Anterior cingulate cortex (tissue), 58 donors: ENCODE measurements at regions not wholly inside any gene's neighbourhood (a gene's known extent, or its start where the extent isn't known, plus 50 kb on each side); places are given as distances from the start of the nearest gene placed in this dataset.

ENCODE experiments used
- DNase-seq, 58 donors: peaks; one replicate each; lab custom pipeline; 2025; lab: John Stamatoyannopoulos, UW

DNA sequence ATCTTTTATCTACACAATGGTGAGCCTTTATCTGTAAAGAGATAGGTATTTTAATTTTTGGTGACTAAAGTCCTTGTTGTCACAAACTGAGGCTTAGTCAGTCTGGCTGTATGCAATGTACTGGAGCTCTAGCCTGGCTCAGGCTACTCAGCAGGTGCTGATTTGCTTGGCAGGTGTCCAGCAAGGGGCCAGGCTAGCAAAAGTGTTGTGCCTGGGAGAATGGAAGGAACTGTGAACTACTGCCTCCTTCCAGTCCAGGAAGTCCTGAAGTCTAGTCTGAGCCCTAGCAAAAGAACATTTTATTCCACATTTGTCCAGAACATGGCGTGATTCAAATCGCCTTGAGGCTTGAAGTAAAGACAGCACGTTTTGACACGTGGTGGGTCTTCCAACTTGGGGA is 260.5 kb downstream of the CCDC85A start:
- DNase-seq = no peak

DNA sequence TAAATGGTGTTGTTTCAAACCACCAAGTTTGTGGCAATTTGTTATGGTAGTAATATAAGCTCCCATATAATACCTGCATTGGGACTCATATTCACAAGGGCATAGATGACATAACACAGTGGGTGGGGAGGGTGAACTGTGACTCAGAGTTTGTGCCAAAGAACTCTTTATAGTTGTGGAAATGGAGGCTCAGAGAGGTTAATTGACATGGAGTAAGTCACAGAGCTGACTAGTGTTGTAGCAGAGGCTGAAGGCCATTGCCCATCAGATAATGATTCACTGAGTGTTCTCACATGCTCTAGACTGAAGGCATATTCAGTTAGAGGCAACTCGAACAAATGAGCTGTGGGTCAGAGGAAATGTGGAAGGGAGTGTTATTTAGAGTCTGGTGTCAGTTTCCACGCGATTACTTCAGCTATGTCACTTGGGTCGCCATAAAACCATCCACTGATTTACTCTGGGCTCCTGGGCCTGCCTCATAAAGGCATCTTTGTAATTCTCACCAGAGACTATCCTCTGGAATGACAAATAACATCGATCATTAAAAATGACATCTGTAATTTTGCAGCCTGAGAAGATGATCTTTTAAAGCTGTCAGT is 264.7 kb downstream of the CCDC85A start:
- peak in 1 of 58 donors; percentile 0 for DNase-seq

DNA sequence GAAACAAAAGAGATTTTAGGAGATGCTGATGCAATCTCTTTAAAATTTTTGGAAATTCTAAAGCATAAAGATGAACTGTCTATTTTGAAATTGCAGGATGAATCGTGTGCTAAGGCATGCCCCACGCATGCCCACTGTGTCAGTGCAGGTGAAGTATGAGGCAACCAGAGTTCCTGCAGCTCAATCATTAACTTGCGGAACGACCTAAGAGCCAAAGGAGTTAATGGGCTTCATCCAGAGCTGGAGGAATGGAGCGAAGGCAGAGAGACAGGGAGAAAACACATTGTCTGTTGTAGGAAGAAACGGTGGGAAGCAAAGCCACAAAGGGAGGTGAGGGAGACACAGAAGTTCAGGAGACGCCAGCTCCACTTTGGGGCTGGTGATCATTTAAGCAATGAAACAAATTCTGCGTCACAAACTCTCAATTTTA is 265.2 kb downstream of the CCDC85A start:
- peak in 1 of 58 donors; percentile 26 for DNase-seq

DNA sequence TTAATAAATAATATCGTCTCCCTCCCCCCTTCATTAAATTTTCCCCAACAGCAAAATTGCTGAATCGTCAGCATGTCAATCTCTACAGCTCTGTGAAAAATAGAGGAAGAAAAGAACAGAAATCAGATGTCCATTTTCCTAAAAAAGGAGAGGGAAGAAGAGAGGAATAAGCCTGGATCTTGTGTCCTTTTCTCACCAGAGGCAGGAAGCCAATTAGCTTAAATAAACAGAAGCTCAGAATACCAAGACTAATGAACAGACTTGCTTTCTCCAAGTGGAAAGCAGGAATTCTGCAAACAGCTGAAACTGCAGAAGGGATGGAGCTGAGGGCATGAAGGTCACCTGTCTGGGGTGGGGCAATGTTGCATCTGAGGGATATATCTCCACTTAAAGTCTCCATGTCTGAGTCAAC is 265.7 kb downstream of the CCDC85A start:
- DNase-seq = no peak

DNA sequence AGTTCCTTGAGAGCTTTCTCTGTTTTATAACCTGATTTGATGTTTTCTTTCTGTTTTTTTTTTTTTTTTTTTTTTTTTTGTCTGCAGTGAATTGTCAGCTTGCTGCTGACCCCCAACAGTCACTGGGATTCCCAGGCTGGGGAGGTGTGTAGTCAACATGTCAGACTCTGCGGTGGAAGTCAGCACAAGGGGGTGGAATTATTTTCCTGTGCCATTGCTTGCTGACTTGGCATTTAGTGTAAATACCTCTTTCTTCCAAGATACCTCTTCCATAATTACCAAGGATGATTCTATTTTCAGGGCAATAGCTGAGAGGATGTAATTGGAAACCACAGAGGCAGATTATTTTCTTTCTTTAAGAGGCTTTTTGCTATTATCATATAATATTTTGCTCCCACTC is 266.3 kb downstream of the CCDC85A start:
- DNase-seq = no peak

DNA sequence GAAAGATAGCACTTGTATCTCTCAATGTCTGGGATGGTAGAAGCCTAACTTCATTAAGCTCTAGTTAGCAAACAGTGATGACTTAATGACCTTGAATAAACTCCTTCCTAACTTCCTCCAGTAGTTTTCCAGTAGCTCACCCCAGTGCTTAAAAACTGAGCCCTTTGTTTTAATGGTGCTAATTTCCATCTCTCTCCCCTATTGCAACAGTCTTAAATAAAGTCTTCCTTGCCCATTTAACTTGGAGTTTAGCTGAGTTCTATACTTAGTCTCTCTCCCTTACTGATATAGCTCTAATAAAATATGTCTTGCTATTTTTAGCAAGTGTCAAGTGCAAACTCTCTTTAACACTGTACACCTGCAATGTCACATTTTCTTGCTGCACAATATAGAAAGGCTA is 267.0 kb downstream of the CCDC85A start:
- DNase-seq = no peak

DNA sequence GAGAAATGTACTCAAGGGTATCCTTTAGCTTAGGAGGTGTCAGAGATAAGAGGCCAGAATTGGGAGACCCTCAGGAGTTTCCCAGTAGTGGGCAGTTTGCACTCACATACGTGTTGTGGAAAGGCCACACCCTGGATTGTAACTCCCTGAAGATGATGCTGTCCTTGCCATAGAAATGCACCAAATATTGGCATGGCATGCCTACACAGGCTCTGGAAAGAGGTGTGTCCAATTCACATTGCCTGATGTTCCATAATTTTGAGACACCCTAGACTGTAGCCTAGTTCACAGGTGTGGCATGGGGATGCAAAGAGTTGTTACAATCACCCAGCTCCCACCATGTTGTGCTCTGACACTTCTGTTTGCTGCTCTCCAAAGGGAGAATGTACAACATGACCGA is 271.9 kb downstream of the CCDC85A start:
- no peak for DNase-seq

DNA sequence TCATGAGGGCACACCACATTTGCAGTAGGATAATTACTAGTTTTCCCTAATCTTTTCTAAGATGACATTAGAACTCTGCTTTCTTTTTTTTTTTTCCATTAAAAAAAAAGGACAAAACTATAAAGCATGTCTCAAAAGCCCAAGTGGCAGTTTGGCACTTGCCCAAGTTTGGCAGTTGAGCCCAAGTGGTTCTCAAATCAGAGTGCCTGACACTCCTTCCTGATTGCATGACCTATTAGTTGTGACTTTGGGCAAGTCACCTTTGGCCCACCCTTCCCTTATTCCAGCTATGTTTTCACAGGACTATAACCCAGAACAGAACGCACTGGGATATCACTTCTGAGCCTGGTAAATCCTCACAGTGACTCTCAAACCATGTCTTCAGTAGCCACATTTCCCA is 273.0 kb downstream of the CCDC85A start:
- DNase-seq = no peak

DNA sequence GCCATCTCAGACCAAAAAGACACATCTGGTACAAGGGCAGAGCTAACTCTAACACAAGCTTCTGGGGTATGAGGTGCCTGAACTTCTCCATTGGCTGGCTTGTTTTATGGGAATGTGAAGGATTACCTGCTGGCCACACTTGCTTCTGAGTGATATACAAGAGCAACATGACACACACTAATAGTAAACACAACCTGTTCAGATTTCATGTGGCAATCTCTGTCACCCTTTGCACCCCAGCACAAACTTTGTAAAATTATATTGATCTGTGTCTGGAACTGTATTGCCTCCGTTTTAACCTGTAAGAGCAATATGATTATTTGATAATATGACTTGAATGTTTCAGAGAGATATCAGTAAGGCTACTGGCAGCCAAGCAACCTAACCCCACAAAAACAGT is 276.7 kb downstream of the CCDC85A start:
- DNase-seq = no peak

DNA sequence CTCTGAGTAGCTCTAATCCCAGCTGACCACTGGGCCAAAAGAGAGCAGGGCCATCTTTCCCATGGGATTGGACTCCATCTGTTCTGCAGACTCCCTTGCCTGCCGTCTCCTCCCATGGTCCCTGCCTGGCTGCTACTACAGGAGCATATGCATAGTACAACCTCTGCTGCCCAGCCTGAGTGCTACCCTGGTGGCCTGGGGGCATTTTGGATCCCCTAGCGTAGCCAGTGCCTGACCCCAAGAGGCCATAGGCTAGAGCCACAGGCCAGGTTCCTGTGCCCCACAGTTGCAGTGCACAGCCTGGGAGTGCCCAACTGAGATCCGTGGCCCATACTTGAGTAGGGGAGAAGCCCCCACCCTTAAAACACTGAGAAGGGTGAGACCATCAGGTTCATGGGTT is 280.3 kb downstream of the CCDC85A start:
- DNase-seq = no peak

DNA sequence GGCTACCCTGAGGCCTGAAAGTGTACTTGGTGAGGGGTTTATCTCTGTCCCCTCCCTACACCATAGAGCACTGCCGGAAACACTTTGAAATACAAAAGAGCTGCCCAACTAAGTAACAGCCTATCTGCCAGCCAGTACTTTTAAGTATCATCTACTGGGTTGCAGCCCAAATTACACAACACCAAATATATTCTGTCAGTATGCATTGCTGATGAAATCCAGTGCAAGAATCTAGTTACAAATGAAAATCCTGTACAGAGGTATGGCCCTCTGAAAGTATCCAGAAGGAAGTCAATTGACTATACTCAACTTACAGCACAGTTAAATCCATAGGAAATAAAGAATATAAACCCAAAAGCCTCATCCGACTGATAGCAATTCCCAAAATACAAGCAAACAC is 280.8 kb downstream of the CCDC85A start:
- DNase-seq = no peak

DNA sequence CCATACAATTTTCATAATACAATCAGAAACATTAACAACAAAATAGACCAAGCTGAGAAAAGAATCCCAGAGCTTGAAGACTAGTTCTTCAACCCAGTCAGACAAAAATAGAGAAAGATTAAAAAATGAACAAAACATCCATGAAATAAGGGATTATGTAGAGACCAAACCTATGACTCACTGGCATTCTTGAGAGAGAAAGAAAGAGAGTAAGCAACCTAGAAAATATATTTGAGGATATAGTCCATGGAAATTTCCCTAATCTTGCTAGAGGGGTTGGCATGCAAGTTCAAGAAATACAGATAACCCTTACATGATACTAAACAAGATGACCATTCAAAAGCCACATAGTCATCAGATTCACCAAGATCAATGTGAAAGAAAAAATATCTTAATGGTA is 281.7 kb downstream of the CCDC85A start:
- no peak for DNase-seq

DNA sequence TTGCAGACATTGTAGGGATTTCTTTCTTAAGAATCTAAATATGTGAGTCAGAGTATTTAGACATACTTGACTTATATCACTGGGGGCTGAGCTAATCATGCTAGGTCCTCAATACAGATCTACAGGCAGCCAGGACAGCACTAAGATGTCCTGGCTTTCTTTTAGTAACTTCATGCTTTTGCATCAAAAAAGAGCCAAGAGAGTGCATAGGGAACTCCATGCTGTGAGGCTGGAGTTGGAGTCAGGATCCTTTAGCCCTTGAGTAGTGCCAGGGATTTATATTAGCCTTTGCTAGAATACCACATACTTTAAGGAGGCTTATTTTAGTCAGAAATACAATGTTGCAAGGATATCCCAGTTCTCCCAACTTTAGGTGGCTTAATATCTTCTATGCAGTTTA is 289.7 kb downstream of the CCDC85A start:
- DNase-seq = no peak

DNA sequence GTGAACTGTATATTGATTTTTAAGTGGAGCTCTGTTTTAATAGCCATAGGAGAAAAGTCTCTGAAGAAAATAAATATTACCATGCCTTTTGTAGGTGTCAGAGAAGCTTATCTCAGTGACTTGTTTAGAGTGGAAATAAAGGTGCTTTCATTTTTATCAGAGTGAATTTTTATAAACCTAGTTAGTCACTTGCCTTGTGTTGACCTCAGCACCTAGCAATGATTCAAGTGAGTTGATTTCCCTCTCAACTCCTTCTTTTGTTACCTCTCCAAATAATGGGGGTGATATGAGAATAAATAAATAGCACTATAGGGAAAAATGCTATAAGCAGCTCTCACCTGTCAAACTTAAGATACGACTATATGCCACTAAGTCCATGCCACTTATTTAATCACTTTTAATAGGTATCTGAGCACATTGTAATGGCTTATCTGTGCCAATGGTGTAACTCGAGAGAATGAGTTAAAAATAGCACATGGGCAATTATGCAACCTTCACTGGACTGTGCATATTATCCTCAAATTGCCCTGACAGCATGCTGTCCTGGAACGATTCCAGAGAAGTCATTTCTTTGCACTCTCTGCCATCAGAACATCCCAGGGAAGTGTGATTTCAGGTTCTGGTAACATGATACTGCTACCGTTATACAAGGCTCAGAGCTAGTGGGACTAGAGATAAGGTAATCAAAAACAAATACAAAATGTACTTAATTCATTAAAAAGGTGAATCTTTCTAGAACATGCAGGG is 290.8 kb downstream of the CCDC85A start:
- no peak for DNase-seq

DNA sequence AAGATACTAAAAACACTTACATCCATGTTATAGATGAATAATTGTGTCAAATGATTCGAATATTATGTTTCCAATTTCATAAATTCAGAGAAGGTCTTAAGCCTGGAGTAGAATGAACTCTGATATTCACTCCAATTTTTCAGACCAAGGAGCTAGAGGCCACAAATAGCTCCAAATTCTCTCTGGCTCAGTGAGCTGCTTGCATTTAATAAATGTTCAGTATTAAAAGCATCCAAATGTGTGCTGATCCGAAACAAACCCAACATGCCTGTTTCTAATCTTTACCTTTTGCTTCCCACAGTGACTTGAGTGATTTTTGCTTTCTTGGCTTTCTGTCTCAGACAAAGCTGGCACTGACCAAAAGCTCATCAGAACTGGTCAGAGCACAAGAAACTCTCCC is 291.4 kb downstream of the CCDC85A start:
- DNase-seq = no peak

DNA sequence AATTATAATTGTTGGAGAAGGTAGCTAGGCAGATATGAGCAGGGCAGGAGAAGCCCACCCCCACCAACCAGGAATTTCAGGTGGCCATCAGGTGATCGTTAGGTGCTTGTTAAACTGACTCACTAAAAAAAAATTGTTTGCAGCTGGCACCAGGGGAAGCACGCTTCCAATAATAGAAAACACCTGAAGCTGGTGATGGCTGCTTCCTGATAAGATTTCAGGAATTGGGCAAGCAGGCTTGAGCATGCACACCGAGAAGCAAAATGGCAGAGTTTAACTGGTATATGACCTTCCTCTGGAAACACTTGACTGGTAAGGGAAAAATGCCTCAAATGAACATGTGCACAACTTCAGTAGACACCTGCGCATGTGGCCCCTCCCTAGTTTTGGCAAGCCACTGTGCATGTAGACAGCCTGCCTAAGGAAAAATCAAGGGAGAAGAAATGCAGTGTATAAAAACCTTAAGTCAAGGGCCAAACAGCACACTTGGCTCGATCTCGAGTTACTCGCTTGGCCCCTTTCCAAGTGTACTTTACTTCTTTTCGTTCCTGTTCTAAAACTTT is 292.8 kb downstream of the CCDC85A start:
- DNase-seq = no peak

DNA sequence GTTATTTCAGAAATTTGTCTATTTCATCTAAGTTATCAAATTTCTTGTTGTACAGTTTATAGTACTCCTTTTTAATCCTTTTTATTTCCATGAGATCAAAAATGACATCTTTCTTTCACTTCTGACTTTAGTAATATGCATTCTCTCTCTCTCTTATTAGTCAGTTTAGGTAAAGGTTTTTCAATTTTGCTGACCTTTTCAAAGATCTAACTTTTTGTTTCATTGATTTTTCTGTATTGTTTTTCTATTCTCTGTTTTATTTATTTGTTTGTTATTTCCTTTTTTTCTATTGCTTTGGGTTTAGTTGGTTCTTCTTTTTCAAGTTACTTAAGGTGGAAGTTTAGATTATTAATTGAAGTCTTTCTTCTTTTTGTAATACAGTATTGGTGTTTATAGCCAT is 294.2 kb downstream of the CCDC85A start:
- DNase-seq = no peak

DNA sequence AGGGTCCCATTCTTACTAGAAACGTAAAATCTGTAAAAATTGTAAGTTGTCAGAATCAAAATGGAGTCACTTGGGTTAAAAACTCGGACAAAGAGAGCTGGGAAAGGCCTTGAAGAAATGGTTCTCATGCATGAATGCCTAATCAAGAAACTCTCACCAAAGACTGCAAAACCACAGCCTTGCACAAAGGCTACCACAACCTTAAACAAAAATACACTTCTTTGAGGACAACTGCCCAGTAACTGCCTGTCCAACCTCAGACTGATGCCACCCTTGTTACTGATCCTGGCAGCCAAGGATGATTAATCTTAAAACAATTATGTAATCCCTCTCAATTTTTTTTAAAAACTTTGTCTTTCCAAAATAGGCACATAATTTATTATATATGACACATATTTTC is 299.3 kb downstream of the CCDC85A start:
- DNase-seq = no peak

DNA sequence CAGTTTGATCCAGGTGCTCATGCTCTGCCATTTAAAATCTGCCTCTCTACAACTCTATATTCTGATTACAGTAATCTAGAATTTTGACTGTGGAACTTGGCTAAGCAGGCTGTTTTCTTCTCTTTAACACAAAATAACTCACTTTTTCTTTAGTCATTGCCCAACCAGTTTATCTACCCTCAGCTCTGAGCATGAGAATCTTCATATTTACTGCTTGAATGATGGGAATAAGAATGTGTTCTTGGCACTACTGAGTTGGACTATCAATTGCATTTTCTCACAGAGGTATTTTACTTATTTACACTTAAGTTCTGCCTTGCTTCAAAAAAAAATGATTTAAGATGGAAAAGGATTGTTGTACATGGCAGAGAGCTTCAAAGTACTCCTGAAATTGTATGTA is 301.1 kb downstream of the CCDC85A start:
- DNase-seq = no peak

DNA sequence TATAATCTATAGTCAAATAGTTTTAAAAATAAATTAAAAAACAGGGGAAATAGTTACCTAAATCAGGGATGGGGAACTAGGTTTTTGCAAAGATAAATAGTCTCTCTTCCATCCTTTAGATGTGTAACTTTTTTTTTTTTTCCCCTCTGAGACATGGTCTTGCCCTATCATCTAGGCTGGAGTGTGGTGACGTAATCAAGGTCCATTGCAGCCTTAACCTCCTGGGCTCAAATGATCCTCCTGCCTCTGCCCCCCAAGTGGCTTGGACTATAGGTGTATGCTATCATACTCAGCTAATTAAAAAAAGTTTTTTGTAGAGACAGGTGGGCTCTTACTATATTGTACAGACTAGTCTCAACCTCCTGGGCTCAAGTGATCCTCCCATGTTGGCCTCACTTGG is 316.5 kb downstream of the CCDC85A start:
- no peak for DNase-seq

DNA sequence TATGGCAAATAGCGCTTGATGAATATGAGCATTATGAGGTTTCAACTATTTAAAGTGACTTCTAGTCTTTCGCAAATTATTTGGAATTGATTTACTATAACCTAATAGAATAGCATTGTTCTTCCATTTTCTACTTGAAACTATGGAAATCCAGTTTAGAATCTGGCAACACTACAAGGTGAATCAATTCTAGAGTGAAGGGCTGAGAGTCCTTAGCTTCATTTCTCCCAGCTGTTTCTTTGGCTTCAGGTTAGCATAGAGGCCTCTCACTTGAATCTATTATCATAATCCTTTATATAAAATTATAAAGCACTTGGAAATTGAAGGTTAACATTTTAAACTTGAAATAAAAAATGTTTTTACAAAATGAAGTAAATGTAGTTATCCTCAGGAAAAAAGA is 318.8 kb downstream of the CCDC85A start:
- no peak for DNase-seq

DNA sequence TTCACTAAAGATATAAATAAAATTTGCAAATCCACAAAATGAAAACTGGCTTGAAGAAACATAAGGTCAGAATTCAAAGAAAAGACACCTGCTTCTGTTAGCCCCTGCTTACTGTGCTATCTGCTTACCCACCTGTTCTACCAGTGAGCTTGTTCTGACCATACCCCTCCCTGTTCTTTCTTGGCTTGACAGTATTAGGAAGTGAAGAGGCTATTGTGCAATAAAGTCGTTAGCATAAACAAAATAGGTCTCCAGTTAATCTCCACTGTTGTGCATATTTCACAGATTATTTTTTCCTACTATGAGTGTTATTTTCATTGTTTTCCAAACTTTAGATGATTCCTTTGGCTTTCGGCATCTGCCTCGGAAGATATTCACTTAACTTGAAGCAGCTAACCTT is 322.1 kb downstream of the CCDC85A start:
- DNase-seq = no peak
